MCF 10A (cell line): ENCODE measurements at regions not wholly inside any gene's neighbourhood (a gene's known extent, or its start where the extent isn't known, plus 50 kb on each side); places are given as distances from the start of the nearest gene placed in this dataset.

Source experiments
- BruUV-seq: library from RNA; stranded (reverse); fragments of 400-500 nt; replicated peaks from 2 replicates; lab custom pipeline; 2021; lab: Mats Ljungman, UMichigan
- CTCF ChIA-PET: fragments of 300-600 bp; sonication (Branson Sonifier 250); formaldehyde crosslinking; extraction: SDS; loops from one replicate; lab custom pipeline; 2021; ENCODE audit warnings: antibody characterized with exemption, inconsistent platforms; lab: Yijun Ruan, JAX
- POLR2A ChIA-PET: fragments of 300-600, 350-650 bp; sonication (Branson Sonifier 250); formaldehyde crosslinking; extraction: SDS; loops from one replicate; lab custom pipeline; 2020; ENCODE audit warnings: antibody characterized with exemption, inconsistent platforms; lab: Yijun Ruan, JAX
- DNase-seq: peaks from one replicate; pipeline ENCODE4 v3.0.0-alpha.2; 2018; ENCODE audit not compliant: unreplicated experiment
- H3K27ac Mint-ChIP-seq: one replicate; pipeline ENCODE4 v1.8.0; 2022; ENCODE audit warnings: mild to moderate bottlenecking, low read depth, mixed read lengths; ENCODE audit not compliant: unreplicated experiment
- H3K27me3 Mint-ChIP-seq: one replicate; pipeline ENCODE4 v1.8.0; 2022; ENCODE audit warnings: mixed read lengths; ENCODE audit not compliant: insufficient read depth, unreplicated experiment
- H3K36me3 Mint-ChIP-seq: one replicate; pipeline ENCODE4 v1.8.0; 2022; ENCODE audit warnings: mild to moderate bottlenecking, moderate library complexity, mixed read lengths; ENCODE audit not compliant: insufficient read depth, unreplicated experiment
- H3K4me1 Mint-ChIP-seq: one replicate; pipeline ENCODE4 v1.8.0; 2022; ENCODE audit warnings: mixed read lengths; ENCODE audit not compliant: insufficient read depth, unreplicated experiment
- H3K4me3 Mint-ChIP-seq: one replicate; pipeline ENCODE4 v1.8.0; 2022; ENCODE audit warnings: mild to moderate bottlenecking, moderate library complexity, mixed read lengths; ENCODE audit not compliant: unreplicated experiment
- H3K9me3 Mint-ChIP-seq: one replicate; pipeline ENCODE4 v1.8.0; 2022; ENCODE audit warnings: mixed read lengths; ENCODE audit not compliant: unreplicated experiment
- intact Hi-C: fragments of 100-400 bp; cut with micrococcal nuclease; formaldehyde crosslinking; loops from 2 replicates; pipeline ENCODE4 v1.14.1; 2022
- TF ChIP-seq, protein P1 (sequence below): fragments of 200-600 bp; IDR thresholded peaks from one replicate; pipeline ENCODE4 v1.8.0; 2022; ENCODE audit warnings: antibody characterized with exemption, mild to moderate bottlenecking; ENCODE audit not compliant: unreplicated experiment

DNA sequence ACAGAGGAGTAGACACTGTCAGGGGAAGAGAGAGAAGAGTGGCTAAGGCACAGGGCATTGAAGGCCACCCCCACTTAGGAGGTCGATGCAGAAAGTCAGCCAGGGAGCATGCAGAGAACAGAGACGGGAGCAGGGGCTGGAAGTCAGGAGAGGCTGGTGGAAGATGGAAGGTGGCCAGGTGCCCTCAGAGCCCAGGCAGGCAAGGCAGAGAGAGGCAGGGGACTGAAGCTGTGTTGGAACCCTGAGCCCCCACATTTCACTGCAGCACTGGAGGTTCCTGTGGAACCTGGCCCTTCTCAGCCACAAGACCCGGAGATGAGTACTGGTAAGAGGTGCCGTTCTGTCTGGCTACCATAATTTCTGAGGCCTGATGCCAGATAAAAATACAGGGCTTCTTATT is 238.3 kb upstream of the NCAM1 start:
- POLR2A ChIA-PET = no interaction called here
- CTCF ChIA-PET = no interaction called here
- intact Hi-C loops = no loop called here
- Mint-ChIP-seq H3K36me3 (no peaks in the 10 kb centered on the region), H3K9me3 (no peaks in the 10 kb centered on the region), H3K27me3 (peaks cover 62% of the 10 kb centered on the region), H3K4me3 (no peak overlapping the region), H3K4me1 (no peaks in the 10 kb centered on the region), H3K27ac (no peak overlapping the region)
- no TSS peak for BruUV-seq
- no peak for DNase-seq
- TF ChIP-seq, protein P1, sequence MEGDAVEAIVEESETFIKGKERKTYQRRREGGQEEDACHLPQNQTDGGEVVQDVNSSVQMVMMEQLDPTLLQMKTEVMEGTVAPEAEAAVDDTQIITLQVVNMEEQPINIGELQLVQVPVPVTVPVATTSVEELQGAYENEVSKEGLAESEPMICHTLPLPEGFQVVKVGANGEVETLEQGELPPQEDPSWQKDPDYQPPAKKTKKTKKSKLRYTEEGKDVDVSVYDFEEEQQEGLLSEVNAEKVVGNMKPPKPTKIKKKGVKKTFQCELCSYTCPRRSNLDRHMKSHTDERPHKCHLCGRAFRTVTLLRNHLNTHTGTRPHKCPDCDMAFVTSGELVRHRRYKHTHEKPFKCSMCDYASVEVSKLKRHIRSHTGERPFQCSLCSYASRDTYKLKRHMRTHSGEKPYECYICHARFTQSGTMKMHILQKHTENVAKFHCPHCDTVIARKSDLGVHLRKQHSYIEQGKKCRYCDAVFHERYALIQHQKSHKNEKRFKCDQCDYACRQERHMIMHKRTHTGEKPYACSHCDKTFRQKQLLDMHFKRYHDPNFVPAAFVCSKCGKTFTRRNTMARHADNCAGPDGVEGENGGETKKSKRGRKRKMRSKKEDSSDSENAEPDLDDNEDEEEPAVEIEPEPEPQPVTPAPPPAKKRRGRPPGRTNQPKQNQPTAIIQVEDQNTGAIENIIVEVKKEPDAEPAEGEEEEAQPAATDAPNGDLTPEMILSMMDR = no peak

DNA sequence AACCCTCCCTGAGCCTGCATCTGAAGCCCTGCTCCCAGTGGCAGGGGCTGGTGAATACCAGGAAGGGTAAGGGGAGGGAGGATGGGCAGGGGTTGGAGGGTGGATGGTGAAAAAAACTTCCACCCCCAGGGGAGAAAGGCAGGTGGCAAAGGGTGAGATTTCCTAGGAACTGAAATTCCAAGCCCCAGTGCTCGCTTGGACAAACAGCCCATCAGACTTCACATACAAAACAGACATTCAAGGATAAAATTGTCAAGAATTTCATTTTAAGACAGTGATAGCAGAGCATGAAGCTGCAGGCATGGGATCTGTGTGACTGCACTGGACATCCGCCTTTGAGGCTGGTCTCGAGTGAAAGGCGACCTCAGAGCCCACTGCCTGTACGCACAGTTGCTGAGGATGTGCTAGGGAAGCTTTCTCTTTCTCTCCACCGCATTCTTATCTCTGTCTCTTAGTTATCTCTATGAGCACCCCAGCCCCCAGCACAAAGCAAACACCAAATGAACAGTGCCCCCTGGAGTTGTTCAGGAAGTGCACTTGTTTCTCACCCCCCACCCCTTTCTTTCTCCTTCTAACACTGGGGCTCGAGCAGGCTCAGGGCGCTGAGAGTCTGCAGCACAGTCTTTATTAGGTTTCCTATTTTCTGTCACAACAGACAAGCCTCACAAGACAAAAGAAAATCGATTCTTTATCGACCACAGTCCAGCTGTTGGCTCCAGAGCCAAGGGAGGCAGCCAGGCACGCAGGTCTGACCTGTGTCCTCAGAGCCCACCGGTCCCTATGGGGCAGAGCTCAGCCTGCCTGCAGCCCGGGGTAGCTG is 237.3 kb upstream of the NCAM1 start:
- POLR2A ChIA-PET = no interaction called here
- peaks cover 73% of the 10 kb centered on the region for H3K27me3 Mint-ChIP-seq
- TF ChIP-seq, protein P1 = no peak
- H3K9me3 Mint-ChIP-seq = no peaks in the 10 kb centered on the region
- no peak overlapping the region for H3K4me3 Mint-ChIP-seq
- CTCF ChIA-PET = no interaction called here
- DNase-seq = no peak
- intact Hi-C loops = no loop called here
- H3K4me1 Mint-ChIP-seq = no peaks in the 10 kb centered on the region
- no peak overlapping the region for H3K27ac Mint-ChIP-seq
- no TSS peak for BruUV-seq
- H3K36me3 Mint-ChIP-seq = no peaks in the 10 kb centered on the region

DNA sequence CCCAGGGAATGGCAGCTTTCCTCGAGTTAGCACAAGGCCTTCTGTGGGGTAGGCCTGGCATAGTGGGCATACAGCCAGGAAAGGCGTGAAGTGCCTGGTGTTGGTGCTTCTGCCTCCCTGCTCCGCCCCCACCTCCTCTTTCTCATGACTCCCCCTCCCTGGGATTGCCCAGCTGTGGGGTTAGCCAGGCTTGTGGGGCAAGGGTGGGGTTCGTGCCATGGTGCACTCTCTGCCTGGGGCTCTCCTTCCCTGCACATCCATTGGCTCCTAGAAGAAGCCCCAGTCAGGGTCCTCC is 236.8 kb upstream of the NCAM1 start:
- TF ChIP-seq, protein P1 = no peak
- ChIA-PET CTCF (no interaction called here), POLR2A (no interaction called here)
- no TSS peak for BruUV-seq
- Mint-ChIP-seq H3K9me3 (no peaks in the 10 kb centered on the region), H3K36me3 (no peaks in the 10 kb centered on the region), H3K4me3 (no peak overlapping the region), H3K27me3 (peaks cover 78% of the 10 kb centered on the region), H3K4me1 (no peaks in the 10 kb centered on the region), H3K27ac (no peak overlapping the region)
- intact Hi-C loops = no loop called here
- DNase-seq = no peak

DNA sequence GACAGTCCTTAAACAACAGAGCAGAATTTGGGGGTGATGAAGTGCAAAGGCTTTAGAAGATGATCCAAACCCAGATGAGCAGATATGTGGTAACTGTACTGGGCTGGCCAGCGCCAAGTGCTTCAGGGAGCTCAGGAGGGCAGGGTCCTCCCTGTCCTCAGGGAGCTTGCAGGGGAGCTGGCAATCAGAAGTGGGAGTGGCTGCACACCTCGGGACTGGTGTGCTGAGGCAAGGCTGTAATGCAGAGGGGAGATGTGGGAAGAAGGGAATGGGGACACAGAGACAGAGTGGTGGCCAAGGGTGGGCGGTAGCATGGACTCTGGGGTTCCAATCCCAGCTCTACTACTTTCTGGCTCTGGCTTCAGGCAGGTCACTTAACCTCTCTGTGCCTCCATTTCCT is 235.6 kb upstream of the NCAM1 start:
- Mint-ChIP-seq H3K27ac (no peak overlapping the region), H3K4me3 (no peak overlapping the region), H3K36me3 (no peaks in the 10 kb centered on the region), H3K27me3 (peaks cover 72% of the 10 kb centered on the region), H3K9me3 (no peaks in the 10 kb centered on the region), H3K4me1 (no peaks in the 10 kb centered on the region)
- POLR2A ChIA-PET = interaction anchor here (0.5 kb wide), 1 partner anchor 23 kb away, joined by 3 read pairs; no protein-coding TSS in a partner anchor
- DNase-seq = no peak
- BruUV-seq = no TSS peak
- intact Hi-C loops = no loop called here
- CTCF ChIA-PET = no interaction called here
- TF ChIP-seq, protein P1 = no peak
